Right lobe of liver (tissue), 6 donors: ENCODE measurements at regions not wholly inside any gene's neighbourhood (a gene's known extent, or its start where the extent isn't known, plus 50 kb on each side); places are given as distances from the start of the nearest gene placed in this dataset.

Experiments
- ATAC-seq, 4 donors: fragments of 200-7000 bp; cut with Tn5 transposase; one replicate each; pipeline ENCODE4 v1.9.1; 2020; ENCODE audit warnings: mild to moderate bottlenecking in 4 of 4, moderate library complexity in 4 of 4
- DNase-seq, 3 donors: peaks; one replicate each; pipeline ENCODE4 v3.0.0-alpha.2; 2020
- H3K27ac ChIP-seq, 3 donors: fragments of 200-600 bp; one replicate each; pipeline ENCODE4 v1.8.0; 2022
- H3K27me3 ChIP-seq, 2 donors: fragments of 200-600 bp; one replicate each; pipeline ENCODE4 v1.8.0; 2022
- H3K36me3 ChIP-seq, 4 donors: fragments of 200-600 bp; sonication (generic) in 1 of 4; one replicate each; pipeline versions ENCODE4 v1.5.1 to v1.8.0; 2017 to 2022; ENCODE audit warnings: control low read depth in 1 of 4
- H3K4me1 ChIP-seq, 4 donors: fragments of 200-600 bp; sonication (generic) in 1 of 4; one replicate each; pipeline versions ENCODE4 v1.5.1 to v1.8.0; 2017 to 2022; ENCODE audit warnings: control low read depth in 1 of 4
- H3K4me3 ChIP-seq, 3 donors: fragments of 200-600 bp; one replicate each; pipeline ENCODE4 v1.8.0; 2022
- H3K9me3 ChIP-seq, 4 donors: fragments of 200-600 bp; sonication (generic) in 1 of 4; one replicate each; pipeline versions ENCODE4 v1.5.1 to v1.8.0; 2017 to 2022; ENCODE audit warnings: control low read depth in 1 of 4
- CTCF ChIP-seq, 4 donors: fragments of 200-600 bp in 3 of 4; fragments of 450-650 bp in 1 of 4; IDR thresholded peaks; one replicate each; pipeline versions ENCODE4 v1.5.1 to v1.8.0; 2016 to 2022; ENCODE audit warnings: antibody characterized with exemption in 4 of 4, mild to moderate bottlenecking in 2 of 4
- POLR2A ChIP-seq: fragments of 450-650 bp; IDR thresholded peaks from one replicate; pipeline ENCODE4 v1.6.1; 2017; ENCODE audit warnings: antibody characterized with exemption, mild to moderate bottlenecking
- WGBS: methylation state at CpG from one replicate; pipeline ENCODE4 v1.1.6; 2018; ENCODE audit warnings: low coverage, low lambda C conversion rate; ENCODE audit not compliant: insufficient coverage; ENCODE audit errors: missing lambda C conversion rate; 5-methylcytosine and 5-hydroxymethylcytosine counted together
- intact Hi-C, 2 donors: fragments of 100-400 bp; cut with DNase I; formaldehyde crosslinking; loops; one replicate each; pipeline versions ENCODE4 v1.11.2 to v1.14.1; 2022
- donor health status: DM: no; HTN: yes; CAD: no.
- donor health status: DM: no; HTN: no; CAD: no.
- donor health status: DM: no; HTN: no; CAD: no.
- donor health status: DM: no; HTN: yes; CAD: no.
- donor health status: DM: no; HTN: yes; CAD: no.

DNA sequence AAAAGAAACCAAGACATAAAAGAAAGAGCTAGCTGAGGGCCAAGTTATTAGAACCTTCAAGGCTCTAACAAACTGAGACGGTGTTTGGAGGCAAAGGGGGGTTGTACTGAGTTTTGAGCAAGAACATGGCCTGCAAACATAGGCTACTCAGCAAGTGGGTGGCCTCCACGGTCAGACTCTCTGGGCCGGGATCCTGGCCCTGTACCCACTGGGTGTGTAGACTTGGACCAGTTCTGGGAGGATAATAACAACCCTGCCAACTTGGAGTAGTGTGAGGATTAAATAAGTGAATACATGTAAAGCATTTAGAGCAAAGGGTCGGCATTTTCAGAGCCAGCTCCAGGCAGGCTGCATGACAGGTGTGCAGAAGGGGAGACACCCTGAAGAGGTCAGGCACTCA lies 56.1 kb upstream of the TNFRSF19 start:
- TF ChIP-seq POLR2A (no peak), CTCF (IDR thresholded peaks at IDR 0.05) (no peak)
- DNase-seq = no peak
- Histone ChIP-seq H3K4me1 (no peaks in the 10 kb centered on the region), H3K9me3 (no peaks in the 10 kb centered on the region), H3K36me3 (no peaks in the 10 kb centered on the region), H3K27ac (no peak overlapping the region), H3K27me3 (no peaks in the 10 kb centered on the region), H3K4me3 (no peak overlapping the region)
- 70% methylated on average over 3 of the region's 4 CpGs for WGBS
- intact Hi-C loops = no loop called here
- ATAC-seq = no peak

DNA sequence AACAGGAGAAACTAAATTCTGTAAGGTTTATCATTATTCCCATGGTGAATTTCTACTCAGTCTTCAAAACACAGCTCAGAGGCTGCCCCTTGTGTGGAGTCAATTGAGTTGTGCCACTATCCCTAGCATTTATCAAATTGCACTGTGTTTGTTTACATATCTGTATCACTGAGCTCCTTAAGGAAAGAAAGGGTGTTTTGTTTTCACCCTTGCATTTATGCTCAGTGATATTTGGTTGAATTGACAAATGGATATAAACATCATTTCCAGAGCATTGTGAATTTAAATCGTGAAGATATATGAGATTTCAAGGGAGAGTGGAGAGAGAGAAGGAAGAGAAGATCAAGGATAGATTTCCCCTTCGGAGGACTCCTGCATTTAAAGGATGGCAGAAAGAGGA lies 55.1 kb upstream of the TNFRSF19 start:
- 53% methylated on average over 2 of the region's 2 CpGs for WGBS
- Histone ChIP-seq H3K36me3 (no peaks in the 10 kb centered on the region), H3K4me1 (no peaks in the 10 kb centered on the region), H3K27ac (no peak overlapping the region), H3K4me3 (no peak overlapping the region), H3K9me3 (no peaks in the 10 kb centered on the region), H3K27me3 (no peaks in the 10 kb centered on the region)
- TF ChIP-seq CTCF (IDR thresholded peaks at IDR 0.05) (no peak), POLR2A (no peak)
- intact Hi-C loops = no loop called here
- no peak for ATAC-seq
- DNase-seq = no peak

- WGBS = 46% methylated on average over 3 of the region's 3 CpGs
- H3K27me3 ChIP-seq = no peaks in the 10 kb centered on the region
- no peak overlapping the region for H3K27ac ChIP-seq
- DNase-seq (no peak), ATAC-seq (no peak)
- intact Hi-C loops = no loop called here
- no peaks in the 10 kb centered on the region for H3K4me1 ChIP-seq
- H3K4me3 ChIP-seq = no peak overlapping the region
- H3K36me3 ChIP-seq = no peaks in the 10 kb centered on the region
- TF ChIP-seq POLR2A (no peak), CTCF (IDR thresholded peaks at IDR 0.05) (no peak)
- H3K9me3 ChIP-seq = no peaks in the 10 kb centered on the region
These were observed 54.0 kb upstream of the TNFRSF19 start for GRCh38 chr13:23516190-23516589.

DNA sequence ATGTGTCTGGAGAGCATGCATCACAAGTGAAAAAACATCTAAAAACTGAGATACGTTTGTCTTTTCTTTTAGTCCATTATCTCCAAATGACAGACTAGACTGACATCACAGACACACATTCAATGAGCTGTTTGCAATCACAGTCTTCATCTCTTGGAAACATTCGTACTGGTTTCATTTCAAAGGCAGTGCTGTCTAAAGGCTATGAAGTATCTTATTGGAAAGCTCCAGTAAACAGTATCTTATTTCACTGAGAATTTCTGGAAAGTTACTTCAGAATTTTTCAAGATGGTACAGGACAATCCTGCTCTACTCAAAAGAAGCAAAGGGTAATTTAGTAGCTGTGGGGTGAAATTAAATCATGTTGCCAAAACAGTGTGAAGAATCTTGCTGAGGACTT lies 53.5 kb upstream of the TNFRSF19 start:
- WGBS = 24% methylated on average over 2 of the region's 2 CpGs
- no peak for ATAC-seq

More for the DNA sequence above, 53.5 kb upstream of the TNFRSF19 start:
- Histone ChIP-seq H3K4me3 (no peak overlapping the region), H3K9me3 (no peaks in the 10 kb centered on the region), H3K27me3 (no peaks in the 10 kb centered on the region), H3K27ac (no peak overlapping the region), H3K4me1 (no peaks in the 10 kb centered on the region), H3K36me3 (no peaks in the 10 kb centered on the region)
- DNase-seq = no peak
- TF ChIP-seq POLR2A (no peak), CTCF (IDR thresholded peaks at IDR 0.05) (no peak)
- intact Hi-C loops = no loop called here
